ENCODE measurements at regions not wholly inside any gene's neighbourhood (a gene's known extent, or its start where the extent isn't known, plus 50 kb on each side); places are given as distances from the start of the nearest gene placed in this dataset.

GRCh38 chr12:98274430-98275130 lies 240.8 kb upstream of the TMPO start:
- DNase-seq (ENCODE audit: low spot score): no peak

- DNase-seq (ENCODE audit: low spot score): no peak
These were observed 240.3 kb upstream of the TMPO start for GRCh38 chr12:98275131-98275475.

- no peak for DNase-seq (ENCODE audit: low spot score)
These were observed 235.2 kb upstream of the TMPO start for GRCh38 chr12:98280152-98280551.

GRCh38 chr12:98280621-98281020 lies 234.8 kb upstream of the TMPO start:
- DNase-seq (ENCODE audit: low spot score): no peak

GRCh38 chr12:98291828-98292227 lies 223.6 kb upstream of the TMPO start:
- DNase-seq (ENCODE audit: low spot score): no peak

GRCh38 chr12:98294051-98294805 lies 221.2 kb upstream of the TMPO start:
- DNase-seq (ENCODE audit: low spot score): peak; percentile 5

- no peak for DNase-seq (ENCODE audit: low spot score)
These were observed 219.7 kb upstream of the TMPO start for GRCh38 chr12:98295681-98296080.

- no peak for DNase-seq (ENCODE audit: low spot score)
These were observed 218.8 kb upstream of the TMPO start for GRCh38 chr12:98296462-98297079.

- no peak for DNase-seq (ENCODE audit: low spot score)
These were observed 217.9 kb upstream of the TMPO start for GRCh38 chr12:98297538-98297937.

- DNase-seq (ENCODE audit: low spot score): no peak
These were observed 207.2 kb upstream of the TMPO start for GRCh38 chr12:98308141-98308540.

GRCh38 chr12:98317939-98318899 lies 197.2 kb upstream of the TMPO start:
- DNase-seq (ENCODE audit: low spot score): no peak

GRCh38 chr12:98319716-98320425 lies 195.5 kb upstream of the TMPO start:
- no peak for DNase-seq (ENCODE audit: low spot score)

GRCh38 chr12:98325003-98325402 lies 190.4 kb upstream of the TMPO start:
- DNase-seq (ENCODE audit: low spot score): no peak

- DNase-seq (ENCODE audit: low spot score): no peak
These were observed 186.9 kb upstream of the TMPO start for GRCh38 chr12:98328467-98328866.

- DNase-seq (ENCODE audit: low spot score): no peak
These were observed 185.8 kb upstream of the TMPO start for GRCh38 chr12:98329589-98329988.

GRCh38 chr12:98332642-98333041 lies 182.7 kb upstream of the TMPO start:
- no peak for DNase-seq (ENCODE audit: low spot score)

- no peak for DNase-seq (ENCODE audit: low spot score)
These were observed 180.6 kb upstream of the TMPO start for GRCh38 chr12:98334768-98335167.

GRCh38 chr12:98341026-98341425 lies 174.4 kb upstream of the TMPO start:
- no peak for DNase-seq (ENCODE audit: low spot score)

- no peak for DNase-seq (ENCODE audit: low spot score)
These were observed 173.7 kb upstream of the TMPO start for GRCh38 chr12:98341732-98342131.

- DNase-seq (ENCODE audit: low spot score): no peak
These were observed 172.3 kb upstream of the TMPO start for GRCh38 chr12:98343002-98343567.
